Activated CD4-positive, alpha-beta memory T cell treated with anti-CD3 and anti-CD28 coated beads, Interleukin-2, amount 10 ng/mL, durations not matched to agents 7 days and 5 days (primary cell): ENCODE measurements at regions not wholly inside any gene's neighbourhood (a gene's known extent, or its start where the extent isn't known, plus 50 kb on each side); places are given as distances from the start of the nearest gene placed in this dataset.

Source experiments
- CTCF ChIA-PET: fragments of 350-600 bp; sonication (Branson Sonifier 250); formaldehyde crosslinking; loops from one replicate; lab custom pipeline; 2021; ENCODE audit warnings: antibody characterized with exemption, inconsistent platforms; lab: Charles Lee
- POLR2A ChIA-PET: fragments of 350-600 bp; sonication (Branson Sonifier 250); formaldehyde crosslinking; loops from one replicate; lab custom pipeline; 2021; ENCODE audit warnings: antibody characterized with exemption; lab: Charles Lee
- DNase-seq: peaks from one replicate; pipeline ENCODE4 v3.0.0-alpha.2; 2020
- H3K27ac Mint-ChIP-seq: one replicate; pipeline ENCODE4 v1.8.0; 2021; ENCODE audit warnings: mild to moderate bottlenecking, mixed read lengths
- H3K27me3 Mint-ChIP-seq: one replicate; pipeline ENCODE4 v1.8.0; 2021; ENCODE audit warnings: mixed read lengths
- H3K36me3 Mint-ChIP-seq: one replicate; pipeline ENCODE4 v1.8.0; 2021; ENCODE audit warnings: low read depth, mixed read lengths
- H3K4me1 Mint-ChIP-seq: one replicate; pipeline ENCODE4 v1.8.0; 2021; ENCODE audit warnings: mixed read lengths
- H3K4me3 Mint-ChIP-seq: one replicate; pipeline ENCODE4 v1.8.0; 2021; ENCODE audit warnings: mild to moderate bottlenecking, mixed read lengths
- H3K9me3 Mint-ChIP-seq: one replicate; pipeline ENCODE4 v1.8.0; 2021; ENCODE audit warnings: mixed read lengths

DNA sequence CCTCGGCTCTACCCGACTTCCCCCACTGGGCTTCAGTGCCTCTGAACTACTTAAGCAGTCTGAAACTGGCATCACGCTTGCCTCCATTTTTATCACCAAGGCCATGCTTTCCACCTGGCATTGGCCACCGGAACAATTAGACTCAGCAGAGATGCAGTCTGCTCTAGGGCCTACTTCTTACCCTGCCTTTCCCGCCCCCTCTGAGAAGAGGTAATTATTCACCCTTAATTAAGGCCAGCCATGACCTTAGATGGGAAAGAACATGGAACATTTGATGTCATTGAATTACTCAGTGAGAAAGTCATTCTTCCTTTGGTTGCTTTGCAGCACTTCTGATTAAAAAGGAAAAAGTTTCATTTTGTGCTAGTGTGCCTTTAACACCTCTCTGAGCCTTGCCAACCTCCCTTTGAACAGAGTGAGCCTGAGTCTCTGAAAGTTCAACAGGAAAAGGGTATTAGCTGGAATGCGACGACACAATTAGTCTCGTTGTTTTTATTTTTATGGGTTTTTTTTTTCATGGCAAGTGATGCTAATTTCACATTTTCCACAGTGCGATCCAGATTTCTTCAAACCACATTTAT lies 60.9 kb upstream of the TNRC6A start:
- Mint-ChIP-seq H3K4me3 (no peak overlapping the region), H3K27ac (no peak overlapping the region), H3K9me3 (no peaks in the 10 kb centered on the region), H3K27me3 (no peaks in the 10 kb centered on the region), H3K4me1 (peaks cover 19% of the 10 kb centered on the region), H3K36me3 (no peaks in the 10 kb centered on the region)
- ChIA-PET CTCF (no interaction called here), POLR2A (no interaction called here)
- no peak for DNase-seq

DNA sequence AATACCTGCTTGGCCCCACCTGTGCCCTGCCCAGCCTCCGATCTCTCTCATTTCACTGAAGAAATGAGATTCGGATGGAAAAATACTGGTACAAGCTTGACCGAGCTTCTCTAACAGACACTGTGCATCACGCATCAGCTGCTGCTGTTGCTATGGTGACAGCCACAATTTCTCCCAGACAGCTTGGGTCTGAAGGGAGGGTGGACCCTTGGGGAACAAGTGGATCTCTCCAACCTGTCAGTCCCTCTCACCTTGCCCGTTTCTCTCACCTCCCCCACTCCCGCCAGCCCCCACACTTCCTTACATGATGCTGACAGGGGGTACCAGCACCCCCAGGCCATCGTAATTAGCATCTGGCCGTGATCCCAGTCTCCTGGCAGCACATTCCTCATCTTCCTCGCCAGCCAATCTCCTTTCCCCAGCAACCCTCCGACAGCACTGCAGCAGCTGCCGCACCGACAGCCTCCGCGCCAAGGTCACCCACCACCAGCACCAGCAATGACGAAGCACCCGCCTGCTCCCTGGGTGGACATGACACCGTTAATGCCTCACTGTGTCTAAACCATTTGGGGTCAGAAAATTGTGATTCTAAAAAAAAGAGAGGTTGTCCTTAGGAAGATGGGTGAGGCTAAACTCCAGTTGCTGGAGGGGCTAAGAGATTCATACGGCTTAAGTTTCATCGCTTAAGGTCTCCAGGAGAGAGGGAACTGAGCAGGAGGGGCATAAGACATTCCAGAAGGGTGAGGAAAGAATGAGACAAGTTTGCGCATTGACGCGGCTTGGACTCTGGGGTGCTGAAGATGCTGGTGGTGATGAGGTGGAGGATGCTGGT lies 58.6 kb upstream of the TNRC6A start:
- no peak overlapping the region for H3K4me3 Mint-ChIP-seq
- no peaks in the 10 kb centered on the region for H3K36me3 Mint-ChIP-seq
- CTCF ChIA-PET = no interaction called here
- H3K4me1 Mint-ChIP-seq = peaks cover 14% of the 10 kb centered on the region
- no peak for DNase-seq
- peaks cover 2% of the 10 kb centered on the region for H3K27me3 Mint-ChIP-seq
- POLR2A ChIA-PET = no interaction called here
- H3K9me3 Mint-ChIP-seq = no peaks in the 10 kb centered on the region
- H3K27ac Mint-ChIP-seq = no peak overlapping the region

DNA sequence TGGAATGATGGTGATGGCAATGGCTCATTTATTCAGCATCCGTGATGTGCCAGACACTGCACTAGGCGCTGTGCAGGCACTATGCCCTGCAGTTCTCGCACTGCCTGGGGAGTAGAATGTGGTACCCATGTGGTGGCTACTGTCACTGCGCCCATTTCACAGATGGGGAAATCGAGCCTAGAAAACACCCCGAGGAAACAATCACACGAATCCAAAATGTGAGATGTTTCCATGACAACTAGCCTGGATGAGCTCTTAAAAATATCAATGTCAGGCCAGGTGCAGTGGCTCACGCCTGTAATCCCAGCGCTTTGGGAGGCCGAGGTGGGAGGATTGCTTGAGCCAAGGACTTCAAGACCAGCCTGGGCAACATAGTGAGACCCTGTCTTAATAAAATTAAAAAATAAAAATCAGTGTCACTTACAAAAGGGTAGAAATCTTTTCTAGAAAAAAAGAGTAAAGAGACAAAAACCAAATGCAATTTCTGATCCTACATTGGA lies 57.9 kb upstream of the TNRC6A start:
- Mint-ChIP-seq H3K9me3 (no peaks in the 10 kb centered on the region), H3K4me3 (no peak overlapping the region), H3K27ac (no peak overlapping the region), H3K36me3 (no peaks in the 10 kb centered on the region), H3K4me1 (peaks cover 14% of the 10 kb centered on the region), H3K27me3 (peaks cover 3% of the 10 kb centered on the region)
- DNase-seq = no peak
- CTCF ChIA-PET = no interaction called here
- POLR2A ChIA-PET = no interaction called here

DNA sequence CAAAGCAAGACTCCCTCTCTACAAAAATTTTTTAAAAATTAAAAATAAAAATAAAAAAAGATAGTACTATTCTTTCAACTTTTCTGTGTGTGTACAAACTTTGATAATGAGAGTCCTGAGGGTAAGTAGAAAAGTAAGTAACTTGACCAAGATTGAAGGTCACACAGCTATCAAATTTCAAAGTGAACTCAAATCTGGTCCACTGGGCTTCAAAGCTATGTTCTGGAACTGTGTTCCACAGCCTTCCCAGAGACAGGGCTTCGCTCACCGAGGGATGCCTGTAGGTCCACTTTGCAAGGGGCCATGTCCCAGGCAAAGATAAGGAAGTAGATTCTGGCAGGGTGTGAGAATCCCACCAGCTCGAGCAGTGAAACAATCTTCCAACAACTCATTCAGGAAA lies 56.3 kb upstream of the TNRC6A start:
- H3K36me3 Mint-ChIP-seq = no peaks in the 10 kb centered on the region
- POLR2A ChIA-PET = no interaction called here
- CTCF ChIA-PET = no interaction called here

DNA sequence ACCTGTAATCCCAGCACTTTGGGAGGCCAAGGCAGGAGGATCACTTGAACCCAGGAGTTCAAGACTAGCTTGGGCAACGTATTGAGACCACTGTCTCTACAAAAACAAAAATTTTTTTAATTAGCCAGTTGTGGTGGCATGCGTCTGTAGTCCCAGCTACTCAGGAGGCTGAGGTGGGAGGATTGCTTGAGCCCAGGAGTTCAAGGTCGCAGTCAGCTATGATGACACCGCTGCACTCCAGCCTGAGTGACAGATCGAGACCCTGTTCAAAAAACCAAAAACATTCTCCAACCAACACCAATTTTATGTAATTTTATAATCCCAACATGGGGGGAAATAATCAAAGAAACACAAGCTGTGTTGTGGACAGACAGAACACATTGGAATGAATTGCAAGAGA lies 54.6 kb upstream of the TNRC6A start:
- Mint-ChIP-seq H3K9me3 (no peaks in the 10 kb centered on the region), H3K27ac (no peak overlapping the region), H3K4me3 (no peak overlapping the region), H3K36me3 (no peaks in the 10 kb centered on the region), H3K4me1 (peaks cover 3% of the 10 kb centered on the region), H3K27me3 (peaks cover 10% of the 10 kb centered on the region)
- CTCF ChIA-PET = no interaction called here
- POLR2A ChIA-PET = no interaction called here
- DNase-seq = no peak

More for the DNA sequence above, 56.3 kb upstream of the TNRC6A start:
- Mint-ChIP-seq H3K27me3 (peaks cover 10% of the 10 kb centered on the region), H3K27ac (no peak overlapping the region), H3K4me1 (peaks cover 14% of the 10 kb centered on the region), H3K9me3 (no peaks in the 10 kb centered on the region), H3K4me3 (no peak overlapping the region)
- DNase-seq = no peak

DNA sequence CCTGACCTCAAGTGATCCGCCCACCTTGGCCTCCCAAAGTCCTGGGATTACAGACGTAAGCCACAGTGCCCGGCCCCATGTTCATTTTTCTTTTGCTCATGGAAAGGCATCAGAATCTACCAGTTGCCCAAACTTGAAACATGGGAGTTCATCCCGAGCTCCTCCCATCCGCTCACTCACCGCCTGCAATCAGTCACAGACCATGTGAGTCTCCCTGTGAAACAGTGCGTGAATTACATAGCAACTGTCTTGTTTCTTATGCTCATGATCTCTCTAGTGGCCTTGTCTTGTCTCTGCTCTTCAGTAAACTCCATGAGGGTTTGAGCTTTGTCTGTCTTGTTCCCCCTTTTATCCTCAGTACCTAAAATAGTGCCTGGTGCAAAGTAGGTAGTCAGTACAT lies 52.1 kb upstream of the TNRC6A start:
- Mint-ChIP-seq H3K4me1 (no peaks in the 10 kb centered on the region), H3K27ac (no peak overlapping the region), H3K27me3 (peaks cover 12% of the 10 kb centered on the region), H3K9me3 (no peaks in the 10 kb centered on the region), H3K4me3 (no peak overlapping the region), H3K36me3 (no peaks in the 10 kb centered on the region)
- ChIA-PET CTCF (no interaction called here), POLR2A (no interaction called here)
- DNase-seq = no peak
